Astrocyte of the spinal cord (primary cell): ENCODE measurements at regions not wholly inside any gene's neighbourhood (a gene's known extent, or its start where the extent isn't known, plus 50 kb on each side); places are given as distances from the start of the nearest gene placed in this dataset.

ENCODE experiments used
- DNase-seq: peaks from one replicate; pipeline ENCODE4 v3.0.0; 2011; ENCODE audit warnings: low read depth, low spot score
- H3K4me3 ChIP-seq: 2 replicates; pipeline ENCODE4 v1.5.1; 2011; ENCODE audit warnings: low read depth, mild to moderate bottlenecking, low read length, moderate library complexity
- CTCF ChIP-seq: IDR thresholded peaks from 2 replicates; pipeline ENCODE4 v1.5.1; 2012; ENCODE audit warnings: low read depth, mild to moderate bottlenecking, low read length, inconsistent platforms
- in situ Hi-C: cut with HindIII; loops from 2 replicates; pipeline ENCODE4 v1.10.0; 2017; ENCODE audit warnings: low sequenced_read_pairs

GRCh38 chr5:167001246-167001645, 1290.2 kb upstream of the WWC1 start:
- in situ Hi-C loops = no loop called here
- no peak for TF ChIP-seq CTCF

GRCh38 chr5:167008705-167009104, 1282.7 kb upstream of the WWC1 start:
- no peak for TF ChIP-seq CTCF
- in situ Hi-C loops = no loop called here
- no peak overlapping the region for H3K4me3 ChIP-seq
- no peak for DNase-seq

More at GRCh38 chr5:167001246-167001645, 1290.2 kb upstream of the WWC1 start:
- DNase-seq = no peak
- H3K4me3 ChIP-seq = no peak overlapping the region

- no peak overlapping the region for H3K4me3 ChIP-seq
- no peak for TF ChIP-seq CTCF
- in situ Hi-C loops = no loop called here
- DNase-seq = no peak
Measured at GRCh38 chr5:167011196-167011595, 1280.2 kb upstream of the WWC1 start.

- no peak overlapping the region for H3K4me3 ChIP-seq
- no peak for TF ChIP-seq CTCF
- in situ Hi-C loops = no loop called here
- DNase-seq = peak; percentile 4
Measured at GRCh38 chr5:167012123-167013034, 1279.1 kb upstream of the WWC1 start.

GRCh38 chr5:167014401-167015056, 1276.9 kb upstream of the WWC1 start:
- in situ Hi-C loops = no loop called here
- DNase-seq = no peak
- no peak overlapping the region for H3K4me3 ChIP-seq
- TF ChIP-seq CTCF = no peak

GRCh38 chr5:167020418-167020817, 1271.0 kb upstream of the WWC1 start:
- in situ Hi-C loops = no loop called here
- no peak for DNase-seq
- no peak for TF ChIP-seq CTCF
- H3K4me3 ChIP-seq = no peak overlapping the region
